ENCODE measurements at regions not wholly inside any gene's neighbourhood (a gene's known extent, or its start where the extent isn't known, plus 50 kb on each side); places are given as distances from the start of the nearest gene placed in this dataset.

- WGBS = 72% methylated on average over 2 of the region's 2 CpGs
- Histone ChIP-seq H3K9me3 (no peaks in the 10 kb centered on the region), H3K27ac (replicated peaks in 1 of 4) (no peak overlapping the region), H3K27me3 (no peaks in the 10 kb centered on the region), H3K4me1 (peaks cover 0 to 3% (median under 1%) of the 10 kb centered on the region in 4 donors), H3K36me3 (no peaks in the 10 kb centered on the region), H3K4me3 (no peak overlapping the region)
- no peak for DNase-seq (ENCODE audit: extremely low spot score)
- no peak for TF ChIP-seq POLR2AphosphoS5 (IDR thresholded peaks at IDR 0.05)
- no peak for TF ChIP-seq EP300 (IDR thresholded peaks at IDR 0.05)
- TF ChIP-seq POLR2A (IDR thresholded peaks at IDR 0.05; ENCODE audit: low read depth) = no peak
- TF ChIP-seq, protein P1, sequence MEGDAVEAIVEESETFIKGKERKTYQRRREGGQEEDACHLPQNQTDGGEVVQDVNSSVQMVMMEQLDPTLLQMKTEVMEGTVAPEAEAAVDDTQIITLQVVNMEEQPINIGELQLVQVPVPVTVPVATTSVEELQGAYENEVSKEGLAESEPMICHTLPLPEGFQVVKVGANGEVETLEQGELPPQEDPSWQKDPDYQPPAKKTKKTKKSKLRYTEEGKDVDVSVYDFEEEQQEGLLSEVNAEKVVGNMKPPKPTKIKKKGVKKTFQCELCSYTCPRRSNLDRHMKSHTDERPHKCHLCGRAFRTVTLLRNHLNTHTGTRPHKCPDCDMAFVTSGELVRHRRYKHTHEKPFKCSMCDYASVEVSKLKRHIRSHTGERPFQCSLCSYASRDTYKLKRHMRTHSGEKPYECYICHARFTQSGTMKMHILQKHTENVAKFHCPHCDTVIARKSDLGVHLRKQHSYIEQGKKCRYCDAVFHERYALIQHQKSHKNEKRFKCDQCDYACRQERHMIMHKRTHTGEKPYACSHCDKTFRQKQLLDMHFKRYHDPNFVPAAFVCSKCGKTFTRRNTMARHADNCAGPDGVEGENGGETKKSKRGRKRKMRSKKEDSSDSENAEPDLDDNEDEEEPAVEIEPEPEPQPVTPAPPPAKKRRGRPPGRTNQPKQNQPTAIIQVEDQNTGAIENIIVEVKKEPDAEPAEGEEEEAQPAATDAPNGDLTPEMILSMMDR (IDR thresholded peaks at IDR 0.05) = no peak
- intact Hi-C loops (cut with DNase I) = no loop called here
Measured at GRCh38 chr2:20146401-20146800, 78.5 kb downstream of the SDC1 start.

DNA sequence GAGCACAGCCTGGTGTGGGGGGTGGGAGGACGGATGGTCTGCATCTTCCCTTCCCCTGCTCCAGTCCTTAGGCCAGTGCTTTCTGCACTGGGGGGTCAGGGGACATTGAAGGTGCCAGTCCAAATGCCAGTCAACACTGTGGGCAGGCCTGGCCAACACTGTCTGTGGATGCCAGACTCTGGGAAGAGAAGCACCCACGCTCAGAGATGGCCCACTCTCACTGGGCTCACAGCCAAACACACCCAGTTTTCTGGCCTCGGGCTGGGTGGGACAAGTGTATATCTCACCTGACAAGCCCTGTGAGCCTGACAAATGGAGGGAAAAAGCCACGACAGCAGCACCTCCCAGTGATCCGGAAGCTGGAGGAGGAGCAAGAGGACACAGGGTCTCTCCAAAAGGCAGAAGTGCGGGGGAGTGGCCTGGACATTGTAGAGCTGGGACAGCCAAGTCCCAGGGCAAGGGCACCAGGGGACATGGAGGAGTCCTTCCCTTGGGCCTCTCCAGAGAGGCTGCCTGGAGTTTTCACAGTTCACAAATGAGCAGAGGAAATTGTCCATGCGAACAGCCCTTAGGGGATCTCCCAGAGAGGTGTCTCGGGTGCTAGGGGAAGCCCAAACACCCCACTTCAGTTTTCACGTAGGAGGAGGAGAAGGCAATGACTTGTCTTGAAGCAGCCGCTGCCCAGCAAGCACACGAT is 79.3 kb downstream of the SDC1 start:
- Histone ChIP-seq H3K27me3 (no peaks in the 10 kb centered on the region), H3K4me1 (peaks cover 0 to 7% (median 2%) of the 10 kb centered on the region in 4 donors), H3K27ac (replicated peaks in 1 of 4) (no peak overlapping the region), H3K4me3 (no peak overlapping the region), H3K9me3 (no peaks in the 10 kb centered on the region), H3K36me3 (no peaks in the 10 kb centered on the region)
- intact Hi-C loops (cut with DNase I) = no loop called here
- DNase-seq (ENCODE audit: extremely low spot score) = no peak
- TF ChIP-seq EP300 (IDR thresholded peaks at IDR 0.05) = no peak
- TF ChIP-seq POLR2AphosphoS5 (IDR thresholded peaks at IDR 0.05) = no peak
- no peak for TF ChIP-seq POLR2A (IDR thresholded peaks at IDR 0.05; ENCODE audit: low read depth)
- TF ChIP-seq, protein P1 (IDR thresholded peaks at IDR 0.05) = no peak
- 76% methylated on average over 9 of the region's 11 CpGs for WGBS

GRCh38 chr2:20144861-20145260 is 80.1 kb downstream of the SDC1 start:
- Histone ChIP-seq H3K4me3 (no peak overlapping the region), H3K4me1 (peaks cover 0 to 7% (median 2%) of the 10 kb centered on the region in 4 donors), H3K36me3 (no peaks in the 10 kb centered on the region), H3K27me3 (no peaks in the 10 kb centered on the region), H3K9me3 (no peaks in the 10 kb centered on the region), H3K27ac (replicated peaks in 1 of 4) (no peak overlapping the region)
- no peak for DNase-seq (ENCODE audit: extremely low spot score)
- no peak for TF ChIP-seq POLR2A (IDR thresholded peaks at IDR 0.05; ENCODE audit: low read depth)
- TF ChIP-seq POLR2AphosphoS5 (IDR thresholded peaks at IDR 0.05) = no peak
- TF ChIP-seq, protein P1 (IDR thresholded peaks at IDR 0.05) = no peak
- no peak for TF ChIP-seq EP300 (IDR thresholded peaks at IDR 0.05)
- WGBS = 90% methylated on average over 5 of the region's 6 CpGs
- intact Hi-C loops (cut with DNase I) = no loop called here

GRCh38 chr2:20144196-20144595 is 80.7 kb downstream of the SDC1 start:
- H3K4me1 ChIP-seq = peaks cover 0 to 7% (median 2%) of the 10 kb centered on the region in 4 donors
- no peaks in the 10 kb centered on the region for H3K9me3 ChIP-seq
- intact Hi-C loops (cut with DNase I) = no loop called here
- no peaks in the 10 kb centered on the region for H3K27me3 ChIP-seq
- TF ChIP-seq POLR2AphosphoS5 (IDR thresholded peaks at IDR 0.05) (no peak), EP300 (IDR thresholded peaks at IDR 0.05) (no peak), POLR2A (IDR thresholded peaks at IDR 0.05; ENCODE audit: low read depth) (no peak)
- TF ChIP-seq, protein P1 (IDR thresholded peaks at IDR 0.05) = no peak
- DNase-seq (ENCODE audit: extremely low spot score) = no peak
- 100% methylated on average over 1 of the region's 1 CpG for WGBS
- no peaks in the 10 kb centered on the region for H3K36me3 ChIP-seq
- no peak overlapping the region for H3K27ac ChIP-seq (replicated peaks in 1 of 4)
- no peak overlapping the region for H3K4me3 ChIP-seq

DNA sequence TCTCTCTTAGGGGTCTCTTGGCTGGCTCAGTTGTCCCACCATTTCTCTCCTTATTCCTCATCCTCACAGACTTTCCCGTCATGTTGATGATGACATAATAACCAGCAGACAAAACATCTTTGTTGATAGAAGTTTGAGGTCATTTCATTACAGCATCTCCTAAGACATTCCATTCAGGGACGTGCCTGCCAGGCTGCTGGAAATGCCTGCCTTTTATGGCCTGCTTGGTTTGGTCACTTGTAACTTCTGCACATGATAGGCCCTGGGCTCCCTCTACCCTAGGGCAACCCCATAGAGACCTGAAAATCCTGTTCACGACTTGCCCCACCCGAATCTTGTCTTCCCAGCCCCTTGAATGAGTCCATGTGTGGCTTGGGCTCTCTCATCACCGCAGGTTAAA is 81.7 kb downstream of the SDC1 start:
- DNase-seq (ENCODE audit: extremely low spot score) = no peak
- intact Hi-C loops (cut with DNase I) = no loop called here
- no peaks in the 10 kb centered on the region for H3K27me3 ChIP-seq
- peak in 1 of 2 donors; percentile 41 for TF ChIP-seq POLR2AphosphoS5 (IDR thresholded peaks at IDR 0.05)
- no peak for TF ChIP-seq EP300 (IDR thresholded peaks at IDR 0.05)
- no peak for TF ChIP-seq POLR2A (IDR thresholded peaks at IDR 0.05; ENCODE audit: low read depth)
- peaks cover 0 to 7% (median 2%) of the 10 kb centered on the region in 4 donors for H3K4me1 ChIP-seq
- H3K27ac ChIP-seq (replicated peaks in 1 of 4) = peak overlapping the region in 1 of 4 donors; percentile 25
- no peaks in the 10 kb centered on the region for H3K36me3 ChIP-seq
- 68% methylated on average over 5 of the region's 5 CpGs for WGBS
- no peak overlapping the region for H3K4me3 ChIP-seq
- no peaks in the 10 kb centered on the region for H3K9me3 ChIP-seq

Data from esophagus muscularis mucosa (tissue), 4 donors.